Fibroblast of the conjunctiva (primary cell): ENCODE measurements at regions not wholly inside any gene's neighbourhood (a gene's known extent, or its start where the extent isn't known, plus 50 kb on each side); places are given as distances from the start of the nearest gene placed in this dataset.
A peak's percentile ranks its signal among the peaks of the same experiment; 100 is the strongest.
"Not testable (repeated sequence)": the region's sequence is repeated elsewhere in the genome, so short reads cannot be mapped to it uniquely, and the experiment has no call there.

ENCODE experiments used
- DNase-seq: peaks from one replicate; pipeline ENCODE4 v3.0.0-alpha.2; 2010; ENCODE audit warnings: low read depth

DNA sequence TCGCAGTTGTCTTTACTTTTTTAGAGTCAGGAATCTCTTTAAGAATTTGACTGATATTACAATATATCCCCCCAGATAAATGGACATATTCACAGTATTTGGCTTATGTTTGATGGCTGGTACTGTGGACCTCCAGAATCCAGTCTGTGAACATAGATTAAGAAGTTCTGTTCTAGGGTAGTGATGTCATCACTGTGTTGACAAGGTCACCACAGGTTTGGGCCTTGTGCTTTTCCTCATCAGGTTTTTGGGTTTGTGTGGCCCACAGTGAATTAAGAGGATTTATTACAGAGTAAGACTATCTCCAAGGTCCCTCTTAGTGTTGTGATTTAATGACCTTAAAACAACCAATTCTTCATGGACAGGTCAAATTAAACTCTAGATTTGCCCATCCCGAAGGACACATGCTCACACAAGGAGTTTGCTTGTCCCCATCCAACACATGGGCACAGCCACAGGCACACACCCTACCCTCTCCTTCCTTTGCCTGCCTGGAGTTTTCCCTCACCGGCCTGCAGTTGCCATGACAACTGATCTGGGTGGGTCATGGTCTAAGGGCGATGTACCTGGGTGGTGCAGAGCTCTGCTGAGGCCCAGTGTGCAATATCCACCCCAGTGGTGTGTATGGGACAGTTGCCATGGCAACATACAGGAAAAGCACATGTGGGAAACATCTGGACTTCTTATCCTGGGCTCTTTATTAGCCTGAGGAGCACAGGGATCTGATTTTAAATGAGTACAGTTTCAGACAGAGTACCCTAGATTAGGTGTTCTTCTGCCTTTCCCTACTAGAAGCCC lies 98.6 kb downstream of the NAV1 start:
- DNase-seq, result peak; percentile 83

DNA sequence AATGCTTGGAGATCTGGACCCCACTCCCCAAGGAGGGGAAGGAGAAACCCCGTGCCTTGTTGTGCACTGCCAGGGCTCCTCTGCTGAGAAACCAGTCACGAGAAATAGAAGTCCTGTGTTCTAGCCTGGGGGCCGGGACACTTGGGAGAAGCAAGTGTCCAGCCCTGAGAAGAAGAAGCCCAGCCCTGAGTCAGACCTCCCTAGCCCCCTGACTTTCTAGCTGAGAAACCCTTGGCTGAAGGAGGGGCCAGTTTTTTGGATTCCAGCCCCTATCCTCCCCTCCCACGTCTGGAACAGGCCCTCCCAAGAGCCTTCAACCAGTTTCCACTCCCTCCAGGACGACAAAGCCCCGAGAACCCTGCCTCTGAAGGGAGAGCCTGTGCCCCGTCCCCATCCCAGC lies 100.5 kb downstream of the NAV1 start:
- DNase-seq, result no peak

DNA sequence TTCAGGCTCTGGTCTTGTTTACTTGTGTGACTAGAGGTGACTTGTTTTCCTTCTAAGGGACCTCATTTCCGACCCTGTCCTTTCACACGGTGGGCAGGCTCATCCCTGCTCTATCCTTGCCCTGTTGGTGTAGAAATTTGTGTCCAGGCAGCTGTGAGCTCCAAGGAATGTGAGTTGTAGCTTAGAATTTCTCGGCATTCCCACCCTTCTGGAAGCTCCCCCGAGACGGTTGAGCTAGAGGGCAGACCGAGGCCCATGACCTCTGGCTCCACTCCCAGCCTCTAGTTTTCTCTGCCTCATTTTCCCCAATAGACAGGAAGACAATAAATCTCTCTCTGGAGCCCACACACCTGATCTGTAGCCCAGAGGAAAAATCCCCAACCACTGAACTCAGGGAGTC lies 100.9 kb downstream of the NAV1 start:
- no peak for DNase-seq

DNA sequence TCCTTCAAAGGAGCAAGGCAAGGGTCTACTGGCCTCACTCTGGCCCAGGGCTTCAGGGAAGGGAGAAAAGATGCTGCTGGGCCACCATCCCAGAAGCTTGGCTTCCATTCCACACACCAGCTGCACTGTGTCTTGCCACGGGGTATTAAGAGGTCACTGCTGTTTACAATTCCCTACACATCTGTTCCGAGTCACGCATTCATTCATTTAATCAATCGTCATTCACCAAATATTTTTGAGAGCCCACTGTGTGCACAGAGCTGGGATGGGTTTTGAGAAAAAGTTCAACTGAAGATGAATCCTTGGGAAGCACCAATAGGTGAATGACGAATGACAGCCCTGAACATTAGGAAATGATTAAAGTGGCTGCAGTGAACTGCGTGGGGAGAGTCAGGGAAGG lies 101.7 kb downstream of the NAV1 start:
- DNase-seq, result peak; percentile 57

DNA sequence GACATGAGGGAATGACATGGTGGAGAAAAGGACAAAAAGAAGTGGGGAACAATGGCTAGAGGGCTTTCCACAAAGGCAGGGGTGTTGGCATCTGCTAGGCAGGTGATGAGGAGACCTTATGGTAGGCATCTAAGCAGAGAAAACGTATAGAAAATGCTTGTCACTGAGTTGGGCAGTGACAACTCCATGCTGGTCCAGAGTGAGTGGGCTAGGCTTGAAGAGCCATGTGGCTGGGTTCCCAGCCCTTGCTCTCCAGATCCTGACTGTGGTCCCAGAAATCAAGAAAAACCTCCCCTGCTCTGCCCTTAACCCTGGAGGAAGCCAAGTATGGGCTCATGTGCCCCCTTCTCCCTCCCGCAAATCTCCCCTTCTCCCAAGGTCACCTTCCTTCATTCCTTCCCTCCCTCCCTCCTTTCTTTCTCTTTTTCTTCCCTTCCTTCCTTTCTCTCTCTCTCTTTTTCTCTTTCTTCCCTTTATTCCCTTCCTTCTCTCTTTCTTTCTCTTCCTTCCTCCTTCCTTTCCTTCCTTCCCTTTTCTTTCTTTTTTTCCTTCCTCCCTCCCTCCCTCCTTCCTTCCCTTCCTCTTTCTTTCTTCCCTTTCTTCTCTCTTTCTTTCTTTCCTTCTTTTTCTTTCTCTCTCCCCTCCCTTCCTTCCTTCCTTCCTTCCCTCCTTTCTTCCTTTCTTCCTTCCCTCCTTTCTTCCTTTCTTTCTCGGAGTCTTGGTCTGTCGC lies 102.8 kb downstream of the NAV1 start:
- no peak for DNase-seq

DNA sequence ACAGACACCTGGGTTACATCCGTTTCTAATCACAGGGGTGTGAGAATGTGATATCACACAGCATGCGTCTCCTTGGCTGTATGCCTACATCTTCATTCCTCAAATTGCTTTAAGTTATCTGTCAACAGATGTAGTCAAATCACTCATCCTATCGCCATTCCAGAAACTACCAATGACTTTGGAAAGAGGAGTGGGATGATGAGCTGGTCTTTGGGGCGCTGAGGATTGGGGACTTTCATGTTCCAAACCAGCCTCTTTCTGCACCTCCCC lies 104.8 kb downstream of the NAV1 start:
- DNase-seq, result no peak

DNA sequence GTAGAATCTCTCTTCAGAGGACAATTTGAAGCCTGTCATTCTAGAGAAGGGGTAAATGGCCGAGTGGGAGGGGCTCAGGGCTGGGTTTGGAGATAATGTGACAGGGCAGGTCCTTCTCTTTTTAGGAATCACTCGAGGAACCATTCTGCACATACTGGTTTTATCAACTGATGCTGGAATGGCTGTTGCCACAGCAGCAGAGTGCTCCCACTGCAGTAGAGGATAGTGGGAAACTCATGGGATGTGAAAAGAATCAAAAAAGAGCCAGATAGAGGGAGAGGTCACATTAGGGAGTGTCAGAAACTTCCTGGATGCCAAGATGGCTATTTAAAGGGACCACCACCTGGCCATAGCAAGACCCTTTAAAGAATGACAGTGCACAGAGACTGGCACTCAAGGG lies 105.3 kb downstream of the NAV1 start:
- no peak for DNase-seq

DNA sequence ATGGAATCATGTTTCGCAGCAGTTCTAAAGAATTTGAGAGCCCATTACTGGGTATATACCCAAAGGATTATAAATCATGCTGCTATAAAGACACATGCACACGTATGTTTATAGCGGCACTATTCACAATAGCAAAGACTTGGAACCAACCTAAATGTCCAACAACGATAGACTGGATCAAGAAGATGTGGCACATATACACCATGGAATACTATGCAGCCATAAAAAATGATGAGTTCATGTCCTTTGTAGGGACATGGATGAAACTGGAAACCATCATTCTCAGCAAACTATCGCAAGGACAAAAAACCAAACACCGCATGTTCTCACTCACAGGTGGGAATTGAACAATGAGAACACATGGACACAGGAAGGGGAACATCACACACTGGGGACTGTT lies 106.1 kb downstream of the NAV1 start:
- not testable (repeated sequence) for DNase-seq

DNA sequence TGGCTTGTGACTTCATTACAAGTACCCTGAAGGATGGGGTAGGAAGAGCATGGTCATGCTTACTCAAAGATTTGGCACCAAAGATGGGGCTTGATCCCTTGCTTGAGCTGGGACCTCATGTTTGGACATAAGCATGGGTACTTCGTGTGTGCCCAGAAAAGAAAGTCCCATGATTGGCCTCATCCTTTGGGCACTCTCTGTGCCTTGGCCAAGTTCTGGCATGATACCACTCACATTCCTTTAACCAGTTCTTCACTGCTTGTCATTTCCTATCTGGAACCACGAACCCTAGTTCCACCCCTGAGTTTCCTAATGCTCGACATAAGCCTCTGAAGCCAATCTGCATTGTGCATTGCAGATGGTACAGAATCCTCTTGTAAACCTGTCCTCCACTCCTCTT lies 107.0 kb downstream of the NAV1 start:
- no peak for DNase-seq

DNA sequence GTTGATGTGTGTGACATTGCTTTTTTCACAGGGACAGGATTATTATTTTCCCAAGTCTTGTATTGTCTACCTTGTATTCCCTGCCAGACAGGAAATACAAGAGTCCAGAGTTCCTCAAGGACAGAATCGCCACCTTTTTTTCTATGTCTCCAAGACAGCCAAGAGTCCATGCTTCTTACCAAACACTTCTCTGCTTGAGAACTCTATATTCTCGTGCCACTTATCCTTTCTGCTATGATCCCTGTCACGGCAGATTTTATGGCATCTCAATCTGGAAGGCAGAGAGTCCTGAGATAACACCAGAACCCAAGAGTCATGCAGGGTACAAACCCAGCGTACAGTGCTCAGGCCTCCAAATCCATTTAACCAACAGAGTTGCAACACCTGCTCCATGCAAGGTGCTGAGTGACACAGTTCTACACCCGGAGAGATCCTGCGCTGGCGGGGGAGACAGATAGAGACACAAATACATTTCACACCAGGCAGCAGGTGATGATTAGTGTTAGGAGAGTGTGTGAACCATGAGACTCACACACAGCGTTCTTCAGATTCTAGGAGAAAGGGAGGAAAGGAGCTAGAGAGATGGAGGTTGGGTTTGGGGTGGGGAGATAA lies 107.6 kb downstream of the NAV1 start:
- DNase-seq, result no peak

DNA sequence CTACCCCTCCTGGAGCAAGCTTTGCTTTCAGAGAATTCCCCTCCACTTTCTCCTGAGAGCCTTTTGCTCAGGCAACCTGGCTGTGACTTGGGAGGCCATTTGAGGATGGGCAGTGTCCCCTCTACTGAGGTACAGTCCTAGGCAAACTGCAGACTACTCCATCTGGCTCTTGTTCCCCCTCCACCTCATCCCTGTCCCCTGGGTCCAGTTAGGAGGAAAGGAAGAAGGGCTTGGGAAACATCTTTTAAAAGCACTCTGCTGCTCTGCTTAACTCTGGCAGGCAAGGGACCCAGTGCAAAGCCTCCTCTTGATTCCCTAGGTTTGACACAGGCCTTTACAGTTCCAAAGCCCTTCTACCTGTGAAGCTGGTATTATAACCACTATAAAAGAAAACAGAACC lies 108.2 kb downstream of the NAV1 start:
- DNase-seq, result no peak

DNA sequence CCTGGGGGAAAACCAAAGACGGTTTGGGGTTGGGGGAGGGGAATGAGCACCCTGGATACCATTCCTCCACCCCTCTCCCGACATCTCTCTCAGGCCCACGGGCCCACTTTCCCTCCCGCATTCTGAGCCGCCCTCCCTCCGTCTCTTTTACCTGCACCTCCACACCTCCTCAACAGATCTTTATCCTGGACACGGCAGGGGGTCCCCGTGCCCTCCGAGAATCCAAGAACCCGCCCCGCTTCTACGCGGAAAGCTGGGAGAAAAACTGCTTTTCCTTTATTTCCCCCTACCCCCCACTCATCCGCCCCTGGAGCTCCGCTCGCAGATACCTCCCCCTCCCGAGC lies 108.8 kb downstream of the NAV1 start:
- no peak for DNase-seq

DNA sequence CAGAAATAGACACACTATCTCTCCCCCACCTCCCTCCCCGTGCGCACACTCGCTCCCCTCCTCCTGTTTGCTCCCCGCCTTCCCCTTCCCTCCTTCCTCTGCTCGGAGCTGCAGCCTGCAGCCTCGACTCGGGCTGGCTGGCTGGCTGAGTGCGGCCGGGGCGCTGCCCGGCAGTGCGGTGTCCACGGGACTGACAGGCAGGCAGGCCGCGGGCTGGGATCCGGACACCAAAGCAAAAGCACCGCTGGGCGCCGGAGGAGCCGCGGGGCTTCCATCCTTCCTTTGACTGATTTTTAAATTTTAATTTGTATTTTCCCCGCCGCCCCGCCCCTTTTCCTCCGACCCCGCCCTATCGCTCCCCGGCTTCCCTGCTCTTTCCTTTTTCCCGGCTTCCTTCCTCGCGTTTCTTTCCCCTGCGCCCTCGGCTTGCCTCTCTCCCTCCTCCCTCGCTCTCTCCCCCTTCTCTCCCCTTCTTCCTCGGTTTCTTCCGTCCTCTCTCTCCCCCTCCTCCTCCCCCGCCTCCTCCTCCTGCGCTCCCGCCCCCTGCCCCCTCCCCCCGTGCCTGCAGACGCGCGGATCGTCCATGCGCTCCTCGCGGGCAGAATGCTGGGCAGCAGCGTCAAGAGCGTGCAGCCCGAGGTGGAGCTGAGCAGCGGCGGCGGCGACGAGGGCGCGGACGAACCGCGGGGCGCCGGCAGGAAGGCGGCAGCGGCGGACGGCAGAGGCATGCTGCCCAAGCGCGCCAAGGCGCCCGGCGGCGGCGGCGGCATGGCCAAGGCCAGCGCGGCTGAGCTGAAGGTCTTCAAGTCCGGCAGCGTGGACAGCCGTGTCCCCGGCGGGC lies 109.4 kb downstream of the NAV1 start:
- DNase-seq, result no peak

DNA sequence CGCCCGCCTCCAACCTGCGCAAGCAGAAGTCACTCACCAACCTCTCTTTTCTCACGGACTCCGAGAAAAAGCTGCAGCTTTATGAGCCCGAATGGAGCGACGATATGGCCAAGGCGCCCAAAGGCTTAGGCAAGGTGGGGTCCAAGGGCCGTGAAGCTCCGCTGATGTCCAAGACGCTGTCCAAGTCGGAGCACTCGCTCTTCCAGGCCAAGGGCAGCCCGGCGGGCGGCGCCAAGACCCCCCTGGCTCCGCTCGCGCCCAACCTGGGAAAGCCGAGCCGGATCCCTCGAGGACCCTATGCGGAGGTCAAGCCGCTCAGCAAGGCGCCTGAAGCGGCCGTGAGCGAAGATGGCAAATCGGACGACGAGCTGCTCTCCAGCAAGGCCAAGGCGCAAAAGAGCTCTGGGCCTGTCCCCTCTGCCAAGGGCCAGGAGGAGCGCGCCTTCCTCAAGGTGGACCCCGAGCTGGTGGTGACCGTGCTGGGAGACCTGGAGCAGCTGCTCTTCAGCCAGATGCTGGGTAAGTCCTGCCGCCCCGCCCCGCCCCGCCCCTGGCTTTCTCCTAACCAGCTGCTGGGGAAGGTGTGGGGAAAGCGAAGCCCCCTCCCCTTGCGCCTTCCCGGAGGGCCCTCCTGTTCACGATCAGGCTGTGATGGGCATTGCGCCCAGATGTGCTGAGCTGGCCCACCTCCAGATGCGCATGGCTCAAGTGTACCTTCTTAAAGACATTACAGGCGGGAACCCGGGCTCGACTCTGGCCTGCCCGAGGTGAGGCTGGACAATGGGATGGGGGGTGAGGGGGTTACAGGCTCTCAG lies 110.2 kb downstream of the NAV1 start:
- DNase-seq, result no peak

DNA sequence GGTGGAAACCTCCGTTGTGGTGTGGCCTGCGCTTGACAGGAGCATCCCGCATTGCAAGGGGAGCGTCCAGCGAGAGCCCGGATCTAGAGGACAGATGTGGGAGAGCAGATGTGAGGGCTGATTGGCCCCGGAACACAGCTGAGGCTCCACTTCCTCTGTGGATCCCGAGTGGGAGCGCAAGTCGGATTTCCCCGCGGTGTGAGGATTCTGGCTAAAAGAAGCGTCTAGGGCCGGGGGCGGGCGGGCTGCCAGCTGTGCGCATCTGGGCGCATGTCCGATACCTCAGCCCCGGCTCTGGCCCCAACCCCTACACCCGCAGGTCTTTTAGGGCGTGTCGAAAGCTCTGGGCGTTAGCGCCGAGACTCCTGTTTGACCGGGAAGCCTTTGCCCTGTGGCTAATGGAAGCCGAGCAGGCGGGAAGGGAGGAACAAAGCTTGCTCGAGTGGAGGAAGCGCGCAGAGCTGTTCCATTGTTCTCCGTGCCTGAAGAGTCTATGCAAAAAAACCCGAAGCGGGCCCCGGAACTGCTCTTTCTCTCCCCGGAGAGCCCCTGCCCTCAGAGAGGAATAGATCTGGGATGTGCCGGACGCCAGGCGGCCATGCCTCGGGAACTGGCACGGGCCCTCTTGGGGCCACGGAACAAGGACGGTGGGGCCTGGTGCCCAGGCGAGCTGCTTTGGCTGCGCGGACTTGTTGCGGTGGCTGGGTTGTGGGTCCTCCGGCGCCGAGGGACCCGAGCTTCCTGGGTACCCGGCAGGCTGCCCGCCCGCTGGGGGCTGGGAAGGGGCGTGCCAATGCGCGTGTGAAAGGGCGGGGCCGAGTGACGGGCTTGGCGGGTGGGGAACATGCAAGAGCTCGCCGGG lies 111.1 kb downstream of the NAV1 start:
- DNase-seq, result peak; percentile 57

DNA sequence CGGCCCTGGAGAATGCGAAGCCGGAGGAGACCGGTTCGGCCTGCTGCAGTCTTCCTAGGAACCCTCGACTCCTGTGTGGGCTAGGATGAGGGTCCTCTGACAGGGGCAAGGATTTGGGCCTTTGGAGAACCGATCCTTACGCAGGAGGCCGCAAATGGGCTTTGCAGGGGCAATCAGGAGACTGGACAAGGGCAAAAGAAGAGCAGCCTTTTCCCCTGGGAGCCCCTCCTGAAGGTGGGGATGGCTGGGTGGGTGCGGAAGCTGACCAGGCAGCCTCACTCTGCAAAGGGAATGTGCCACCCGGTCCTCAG lies 111.7 kb downstream of the NAV1 start:
- no peak for DNase-seq

DNA sequence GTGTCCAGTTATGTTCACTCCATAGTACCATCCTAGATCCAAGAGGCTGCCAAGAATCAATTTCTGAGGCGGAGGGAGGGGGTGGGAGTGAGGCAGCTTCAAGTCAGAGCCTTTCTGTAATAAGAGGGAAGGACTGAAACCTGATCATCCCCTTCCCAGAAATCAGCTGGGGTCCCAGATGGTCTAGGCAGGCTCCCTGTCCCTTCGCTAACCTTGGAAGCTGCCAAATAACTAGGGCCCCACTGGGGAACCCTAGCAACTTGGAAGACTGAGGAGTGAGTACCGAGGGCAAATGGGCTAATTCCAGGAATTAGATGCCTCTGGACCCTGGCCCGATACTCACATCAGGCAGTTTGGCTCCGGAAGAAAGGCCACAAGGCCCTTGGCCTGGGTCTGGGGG lies 113.3 kb downstream of the NAV1 start:
- no peak for DNase-seq

DNA sequence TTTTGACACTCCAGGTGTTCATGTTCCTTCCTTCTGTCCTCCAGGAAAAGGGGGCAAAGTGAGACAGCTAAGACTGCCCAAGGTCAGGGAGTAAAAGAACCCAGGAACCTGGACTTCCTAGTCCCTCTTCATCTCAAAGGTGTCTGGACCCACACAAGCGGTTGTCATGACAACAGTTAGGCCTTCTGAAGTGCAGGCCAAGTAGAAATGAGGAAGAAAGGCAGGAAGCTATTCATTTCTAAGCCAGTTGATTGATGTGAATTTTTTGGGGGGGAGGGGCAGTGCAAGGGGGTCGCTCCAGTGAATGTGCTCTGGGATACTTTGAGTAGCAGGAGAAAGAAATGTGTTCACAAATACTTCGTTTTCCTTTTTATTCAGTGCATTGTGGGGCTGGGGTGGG lies 114.3 kb downstream of the NAV1 start:
- no peak for DNase-seq

DNA sequence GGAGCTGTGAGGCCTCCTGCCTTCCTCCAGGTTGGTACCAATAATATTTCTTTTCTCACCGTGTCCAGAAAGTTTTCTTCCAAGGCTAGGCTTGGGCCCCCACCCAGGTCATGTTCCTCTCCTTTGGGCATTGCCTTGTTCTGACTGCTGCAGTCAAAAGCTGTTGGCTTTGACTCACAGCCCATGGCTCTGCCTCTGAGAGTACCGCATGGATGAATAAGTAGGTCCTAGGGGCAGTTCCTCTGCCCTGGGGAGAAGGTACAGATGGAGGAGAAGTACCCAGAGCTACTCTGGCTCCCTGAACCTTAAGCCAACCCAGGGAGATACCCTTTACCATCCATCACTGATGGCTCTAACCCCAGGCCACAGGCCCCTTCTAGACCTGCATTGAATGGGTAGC lies 115.0 kb downstream of the NAV1 start:
- DNase-seq, result no peak

DNA sequence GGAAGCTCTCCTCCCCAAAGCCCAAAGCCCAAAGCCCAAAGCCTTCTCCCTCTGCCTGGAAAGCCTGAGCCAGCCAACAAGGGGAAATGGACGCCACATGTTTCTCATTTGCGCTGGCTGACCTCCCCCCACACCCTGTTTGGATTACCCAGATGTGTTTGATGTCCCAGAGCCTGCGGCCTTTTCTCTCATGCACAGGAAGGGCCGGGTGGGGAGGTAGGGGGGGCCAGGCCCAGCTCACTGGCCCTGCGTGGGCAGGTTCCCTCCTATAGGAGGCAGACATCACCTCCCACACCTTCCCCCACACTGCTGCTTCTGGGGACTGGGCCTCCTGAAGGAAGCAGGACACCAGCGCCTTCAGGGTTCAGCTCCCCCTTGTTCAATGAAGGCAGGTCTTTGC lies 116.3 kb downstream of the NAV1 start:
- DNase-seq, result peak; percentile 85

DNA sequence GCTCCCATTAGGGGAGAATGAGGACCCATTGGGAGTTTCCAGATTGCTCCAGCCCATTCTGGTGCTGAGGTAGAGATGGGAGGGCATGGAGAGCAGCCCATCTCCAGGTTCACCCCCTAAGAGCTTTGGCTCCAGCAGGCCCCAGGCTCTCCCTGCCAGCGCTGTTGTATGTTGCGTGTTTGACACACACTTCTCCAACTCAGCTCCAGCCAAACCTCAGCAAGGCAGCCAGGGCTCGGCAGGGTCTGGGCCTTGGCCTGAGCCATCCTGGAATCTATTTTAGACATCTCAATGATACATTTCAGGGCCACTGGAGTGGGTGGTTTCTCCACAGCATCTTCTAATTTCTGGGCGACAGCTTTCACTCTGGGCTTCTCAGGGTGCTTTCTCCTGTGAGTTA lies 117.0 kb downstream of the NAV1 start:
- no peak for DNase-seq
